ENCODE measurements at regions not wholly inside any gene's neighbourhood (a gene's known extent, or its start where the extent isn't known, plus 50 kb on each side); places are given as distances from the start of the nearest gene placed in this dataset.

GRCh38 chr13:59451236-59451635, 712.5 kb downstream of the DIAPH3 start:
- Histone ChIP-seq H4K12ac (ENCODE audit: low read depth, low read length) (no peak overlapping the region), H3K36me3 (ENCODE audit: control insufficient read depth in 1 of 2, insufficient read depth in 2 of 2, low read length in 2 of 2) (no peaks in the 10 kb centered on the region), H2AK5ac (ENCODE audit: low read length) (no peak overlapping the region), H3K18ac (ENCODE audit: low read length) (no peak overlapping the region), H3K9ac (ENCODE audit: low read length) (no peak overlapping the region), H3K79me1 (ENCODE audit: low read length) (peaks cover 6% of the 10 kb centered on the region), H2BK120ac (ENCODE audit: insufficient read depth, low read length, poor library complexity) (no peak overlapping the region), H4K8ac (ENCODE audit: low read depth, low read length) (no peak overlapping the region), H2AFZ (ENCODE audit: insufficient read depth, low read length, poor library complexity) (no peak overlapping the region), H3K23ac (ENCODE audit: low read length) (no peak overlapping the region), H3K4me2 (ENCODE audit: low read length) (no peak overlapping the region), H3K14ac (ENCODE audit: low read length) (no peak overlapping the region), H2BK12ac (ENCODE audit: low read length) (no peak overlapping the region), H2BK5ac (ENCODE audit: low read depth, low read length, poor library complexity) (no peak overlapping the region), H3K4me1 (ENCODE audit: control insufficient read depth in 1 of 2, insufficient read depth in 2 of 2, low read length in 2 of 2) (peaks cover 2 to 9% of the 10 kb centered on the region in 2 experiments), H4K91ac (ENCODE audit: low read depth, low read length) (no peak overlapping the region), H3K27me3 (ENCODE audit: insufficient read depth, low read length) (no peaks in the 10 kb centered on the region), H3K4ac (ENCODE audit: low read depth, low read length) (no peak overlapping the region), H3K4me3 (ENCODE audit: low read depth, low read length) (no peak overlapping the region), H3K9me3 (ENCODE audit: insufficient read depth, low read depth, low read length) (no peaks in the 10 kb centered on the region), H3K27ac (ENCODE audit: low read depth, low read length) (no peak overlapping the region), H3K79me2 (ENCODE audit: control insufficient read depth, insufficient read depth, low read length, poor library complexity) (no peaks in the 10 kb centered on the region)
- DNase-seq, result no peak

DNA sequence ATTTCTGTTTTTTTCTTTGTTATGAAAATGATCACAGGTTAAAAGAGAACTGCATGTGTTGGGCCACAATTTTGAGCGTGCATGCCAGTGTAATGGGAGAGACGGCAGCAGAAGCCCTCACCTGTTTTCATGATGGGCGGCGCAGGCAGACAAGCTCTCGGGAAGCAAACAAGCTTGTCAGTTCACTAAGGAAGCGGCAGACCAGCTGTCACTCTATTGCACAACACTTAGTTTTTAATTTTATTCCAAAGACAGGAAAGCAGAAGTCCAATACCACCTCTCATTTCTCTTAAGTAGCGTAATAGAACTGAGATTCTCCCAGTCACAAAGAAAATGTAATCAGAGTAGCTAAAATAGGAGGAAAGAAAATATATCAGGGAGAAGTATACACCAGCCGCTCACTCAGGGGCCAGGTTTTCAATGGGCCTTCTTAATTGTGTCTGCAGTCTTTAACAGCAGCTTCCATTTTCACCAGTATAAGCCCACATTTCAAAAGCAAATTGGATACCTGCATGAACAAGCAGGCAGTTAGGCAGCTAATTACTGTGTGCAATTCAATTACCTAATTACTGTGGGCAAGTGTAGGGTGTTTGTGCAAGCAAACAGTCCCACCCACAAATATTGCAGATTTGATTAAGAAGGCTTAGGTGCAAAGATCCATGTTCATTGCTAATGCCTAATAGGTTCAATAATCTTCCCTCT, 711.4 kb downstream of the DIAPH3 start:
- Histone ChIP-seq H4K91ac (ENCODE audit: low read depth, low read length) (no peak overlapping the region), H3K14ac (ENCODE audit: low read length) (no peak overlapping the region)

DNA sequence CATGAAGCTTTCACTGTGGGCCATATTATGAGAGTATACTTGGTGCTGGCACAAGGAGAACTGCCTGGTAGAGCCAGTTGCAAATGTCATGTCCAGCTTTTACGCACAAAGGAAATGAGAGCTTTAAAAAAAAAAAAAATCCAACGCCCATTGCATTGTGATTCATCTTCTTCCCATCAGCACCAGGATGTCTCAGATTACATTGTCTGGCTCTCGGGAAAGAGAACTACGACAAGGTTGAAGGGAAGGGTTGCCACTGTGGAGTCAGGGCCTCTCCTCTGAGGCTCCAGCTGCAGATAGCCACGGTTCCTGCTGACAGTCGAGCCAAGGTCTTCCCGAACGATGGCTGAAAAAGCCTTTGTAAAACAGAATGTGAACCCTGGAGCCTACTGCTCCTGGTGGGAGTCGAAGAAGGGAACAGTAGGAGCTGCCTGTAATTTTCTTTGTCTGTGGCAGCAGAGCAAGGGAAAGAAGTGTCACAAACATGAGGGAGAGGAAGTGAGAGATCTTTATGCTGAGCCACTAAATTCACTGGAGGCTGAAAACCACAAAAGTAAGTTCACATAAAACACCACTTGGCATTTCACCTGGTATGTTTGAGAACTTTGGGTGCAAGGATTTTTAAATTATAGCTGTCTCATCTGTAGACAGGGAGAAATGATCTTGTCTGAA, 704.7 kb downstream of the DIAPH3 start:
- peaks cover 1% of the 10 kb centered on the region for H3K79me1 ChIP-seq (ENCODE audit: low read length)
- no peak overlapping the region for H2AK5ac ChIP-seq (ENCODE audit: low read length)
- WGBS (ENCODE audit: extremely low coverage, insufficient coverage, insufficient read length), result no CpG with 5 or more reads among the region's 9 CpGs

More for the DNA sequence above, 711.4 kb downstream of the DIAPH3 start:
- DNase-seq, result peak in 1 of 2 donors; percentile 26
- no peak overlapping the region for H3K4me2 ChIP-seq (ENCODE audit: low read length)
- no peak overlapping the region for H4K8ac ChIP-seq (ENCODE audit: low read depth, low read length)
- H3K79me2 ChIP-seq (ENCODE audit: control insufficient read depth, insufficient read depth, low read length, poor library complexity), result no peaks in the 10 kb centered on the region
- no peaks in the 10 kb centered on the region for H3K27me3 ChIP-seq (ENCODE audit: insufficient read depth, low read length)
- peaks cover 2 to 9% of the 10 kb centered on the region in 2 experiments for H3K4me1 ChIP-seq (ENCODE audit: control insufficient read depth in 1 of 2, insufficient read depth in 2 of 2, low read length in 2 of 2)
- no peaks in the 10 kb centered on the region for H3K36me3 ChIP-seq (ENCODE audit: control insufficient read depth in 1 of 2, insufficient read depth in 2 of 2, low read length in 2 of 2)
- H3K79me1 ChIP-seq (ENCODE audit: low read length), result peaks cover 4% of the 10 kb centered on the region
- H3K9ac ChIP-seq (ENCODE audit: low read length), result no peak overlapping the region
- no peak overlapping the region for H3K18ac ChIP-seq (ENCODE audit: low read length)
- no CpG with 5 or more reads among the region's 8 CpGs for WGBS (ENCODE audit: extremely low coverage, insufficient coverage, insufficient read length)
- no peak overlapping the region for H3K4ac ChIP-seq (ENCODE audit: low read depth, low read length)
- no peak overlapping the region for H2BK120ac ChIP-seq (ENCODE audit: insufficient read depth, low read length, poor library complexity)
- H3K27ac ChIP-seq (ENCODE audit: low read depth, low read length), result no peak overlapping the region
- H3K23ac ChIP-seq (ENCODE audit: low read length), result no peak overlapping the region
- H2AK5ac ChIP-seq (ENCODE audit: low read length), result no peak overlapping the region
- no peak overlapping the region for H4K12ac ChIP-seq (ENCODE audit: low read depth, low read length)
- H2BK5ac ChIP-seq (ENCODE audit: low read depth, low read length, poor library complexity), result no peak overlapping the region
- H3K4me3 ChIP-seq (ENCODE audit: low read depth, low read length), result no peak overlapping the region
- no peak overlapping the region for H2BK12ac ChIP-seq (ENCODE audit: low read length)
- H3K9me3 ChIP-seq (ENCODE audit: insufficient read depth, low read depth, low read length), result no peaks in the 10 kb centered on the region
- H2AFZ ChIP-seq (ENCODE audit: insufficient read depth, low read length, poor library complexity), result no peak overlapping the region

GRCh38 chr13:59459972-59460371, 703.8 kb downstream of the DIAPH3 start:
- Histone ChIP-seq H3K9ac (ENCODE audit: low read length) (no peak overlapping the region), H3K9me3 (ENCODE audit: insufficient read depth, low read depth, low read length) (no peaks in the 10 kb centered on the region), H4K8ac (ENCODE audit: low read depth, low read length) (no peak overlapping the region), H2BK12ac (ENCODE audit: low read length) (no peak overlapping the region), H3K27ac (ENCODE audit: low read depth, low read length) (no peak overlapping the region), H2BK120ac (ENCODE audit: insufficient read depth, low read length, poor library complexity) (no peak overlapping the region), H3K14ac (ENCODE audit: low read length) (no peak overlapping the region), H3K79me2 (ENCODE audit: control insufficient read depth, insufficient read depth, low read length, poor library complexity) (no peaks in the 10 kb centered on the region), H3K4me2 (ENCODE audit: low read length) (no peak overlapping the region), H2AK5ac (ENCODE audit: low read length) (no peak overlapping the region), H3K4me1 (ENCODE audit: control insufficient read depth in 1 of 2, insufficient read depth in 2 of 2, low read length in 2 of 2) (peaks cover 0 to 8% of the 10 kb centered on the region in 2 experiments), H3K18ac (ENCODE audit: low read length) (no peak overlapping the region), H3K79me1 (ENCODE audit: low read length) (peaks cover 1% of the 10 kb centered on the region), H3K23ac (ENCODE audit: low read length) (no peak overlapping the region), H3K36me3 (ENCODE audit: control insufficient read depth in 1 of 2, insufficient read depth in 2 of 2, low read length in 2 of 2) (no peaks in the 10 kb centered on the region), H2BK5ac (ENCODE audit: low read depth, low read length, poor library complexity) (no peak overlapping the region), H3K27me3 (ENCODE audit: insufficient read depth, low read length) (no peaks in the 10 kb centered on the region), H2AFZ (ENCODE audit: insufficient read depth, low read length, poor library complexity) (no peak overlapping the region), H4K12ac (ENCODE audit: low read depth, low read length) (no peak overlapping the region), H3K4me3 (ENCODE audit: low read depth, low read length) (no peak overlapping the region), H4K91ac (ENCODE audit: low read depth, low read length) (no peak overlapping the region), H3K4ac (ENCODE audit: low read depth, low read length) (no peak overlapping the region)
- no CpG with 5 or more reads among the region's 2 CpGs for WGBS (ENCODE audit: extremely low coverage, insufficient coverage, insufficient read length)
- peak in 1 of 2 donors; percentile 21 for DNase-seq

More for the DNA sequence above, 704.7 kb downstream of the DIAPH3 start:
- DNase-seq, result peak in 1 of 2 donors; percentile 43
- no peak overlapping the region for H3K23ac ChIP-seq (ENCODE audit: low read length)
- no peaks in the 10 kb centered on the region for H3K27me3 ChIP-seq (ENCODE audit: insufficient read depth, low read length)
- no peak overlapping the region for H4K12ac ChIP-seq (ENCODE audit: low read depth, low read length)
- H3K4me2 ChIP-seq (ENCODE audit: low read length), result peak overlapping the region; percentile 13
- H2AFZ ChIP-seq (ENCODE audit: insufficient read depth, low read length, poor library complexity), result no peak overlapping the region
- H3K4me3 ChIP-seq (ENCODE audit: low read depth, low read length), result no peak overlapping the region
- peak overlapping the region; percentile 33 for H3K18ac ChIP-seq (ENCODE audit: low read length)
- no peaks in the 10 kb centered on the region for H3K79me2 ChIP-seq (ENCODE audit: control insufficient read depth, insufficient read depth, low read length, poor library complexity)
- H3K4ac ChIP-seq (ENCODE audit: low read depth, low read length), result no peak overlapping the region
- no peak overlapping the region for H4K8ac ChIP-seq (ENCODE audit: low read depth, low read length)
- H3K36me3 ChIP-seq (ENCODE audit: control insufficient read depth in 1 of 2, insufficient read depth in 2 of 2, low read length in 2 of 2), result no peaks in the 10 kb centered on the region
- peak overlapping the region; percentile 49 for H3K14ac ChIP-seq (ENCODE audit: low read length)
- no peak overlapping the region for H2BK5ac ChIP-seq (ENCODE audit: low read depth, low read length, poor library complexity)
- H3K9me3 ChIP-seq (ENCODE audit: insufficient read depth, low read depth, low read length), result no peaks in the 10 kb centered on the region
- peak overlapping the region; percentile 60 for H3K27ac ChIP-seq (ENCODE audit: low read depth, low read length)
- no peak overlapping the region for H3K9ac ChIP-seq (ENCODE audit: low read length)
- H2BK120ac ChIP-seq (ENCODE audit: insufficient read depth, low read length, poor library complexity), result peak overlapping the region; percentile 59
- H4K91ac ChIP-seq (ENCODE audit: low read depth, low read length), result peak overlapping the region; percentile 55
- peak overlapping the region; percentile 34 for H2BK12ac ChIP-seq (ENCODE audit: low read length)
- H3K4me1 ChIP-seq (ENCODE audit: control insufficient read depth in 1 of 2, insufficient read depth in 2 of 2, low read length in 2 of 2), result peaks cover 0 to 8% of the 10 kb centered on the region in 2 experiments

Measured in trophoblast cell (in vitro differentiated cells and primary cell).